CD4-positive, alpha-beta T cell (primary cell): ENCODE measurements at regions not wholly inside any gene's neighbourhood (a gene's known extent, or its start where the extent isn't known, plus 50 kb on each side); places are given as distances from the start of the nearest gene placed in this dataset.

Source experiments
- ATAC-seq: fragments of 200-7000 bp; cut with Tn5 transposase; one replicate; pipeline ENCODE4 v1.10.0; 2022; ENCODE audit warnings: mild to moderate bottlenecking; ENCODE audit not compliant: poor library complexity
- CTCF ChIA-PET: fragments of 350-600 bp; sonication (Branson Sonifier 250); formaldehyde crosslinking; loops from one replicate; lab custom pipeline; 2021; ENCODE audit warnings: antibody characterized with exemption, inconsistent platforms; lab: Charles Lee
- POLR2A ChIA-PET: fragments of 350-600 bp; sonication (Branson Sonifier 250); formaldehyde crosslinking; loops from one replicate; lab custom pipeline; 2021; ENCODE audit warnings: antibody characterized with exemption, inconsistent platforms; lab: Charles Lee
- DNase-seq, 14 experiments: peaks; one replicate each; pipeline ENCODE4 v3.0.0-alpha.2; 2013 to 2020; ENCODE audit warnings: mixed read lengths in 2 of 14
- H3K27ac ChIP-seq, 2 donors: one replicate each; pipeline versions ENCODE4 v1.5.1 to v1.7.0; 2013; ENCODE audit warnings: low read length in 2 of 2, low read depth in 1 of 2, mild to moderate bottlenecking in 1 of 2
- H3K27me3 ChIP-seq, 2 experiments: 1 replicate in 1 of 2; 2 replicates in 1 of 2; pipeline versions ENCODE4 v1.6.1 to v1.7.0; 2013; ENCODE audit warnings: low read length in 2 of 2, control low read depth in 1 of 2, mild to moderate bottlenecking in 1 of 2, moderate library complexity in 1 of 2; ENCODE audit not compliant: insufficient read depth in 2 of 2, control insufficient read depth in 1 of 2
- H3K36me3 ChIP-seq: one replicate; pipeline ENCODE4 v1.6.1; 2013; ENCODE audit warnings: low read length, control low read depth; ENCODE audit not compliant: insufficient read depth
- H3K4me1 ChIP-seq: one replicate; pipeline ENCODE4 v1.6.1; 2013; ENCODE audit warnings: low read length, control low read depth; ENCODE audit not compliant: insufficient read depth
- H3K4me3 ChIP-seq: one replicate; pipeline ENCODE4 v1.5.1; 2013; ENCODE audit warnings: mild to moderate bottlenecking, low read length, moderate library complexity
- H3K9me3 ChIP-seq, 2 experiments: 1 replicate in 1 of 2; 2 replicates in 1 of 2; pipeline versions ENCODE4 v1.6.1 to v1.7.0; 2013; ENCODE audit warnings: low read length in 2 of 2, mild to moderate bottlenecking in 2 of 2, control low read depth in 1 of 2, moderate library complexity in 1 of 2; ENCODE audit not compliant: control insufficient read depth in 1 of 2, insufficient read depth in 1 of 2
- H3K27ac Mint-ChIP-seq: one replicate; pipeline ENCODE4 v1.8.0; 2020; ENCODE audit warnings: mixed read lengths
- H3K27me3 Mint-ChIP-seq: one replicate; pipeline ENCODE4 v1.8.0; 2021; ENCODE audit warnings: mixed read lengths
- H3K36me3 Mint-ChIP-seq: one replicate; pipeline ENCODE4 v1.8.0; 2021; ENCODE audit warnings: low read depth, mixed read lengths
- H3K4me1 Mint-ChIP-seq: one replicate; pipeline ENCODE4 v1.8.0; 2021; ENCODE audit warnings: low read depth, mixed read lengths
- H3K4me3 Mint-ChIP-seq: one replicate; pipeline ENCODE4 v1.8.0; 2020; ENCODE audit warnings: mild to moderate bottlenecking, mixed read lengths
- H3K9me3 Mint-ChIP-seq: one replicate; pipeline ENCODE4 v1.8.0; 2020; ENCODE audit warnings: mixed read lengths
- intact Hi-C, 2 experiments: fragments of 100-400 bp; cut with DNase I in 1 of 2; cut with micrococcal nuclease in 1 of 2; formaldehyde crosslinking; loops; one replicate each; pipeline versions ENCODE4 v1.15.1 to v1.9.0; 2023 to 2025; cut with DNase I, micrococcal nuclease
- TF ChIP-seq, protein P1 (sequence below): fragments of 200-600 bp; IDR thresholded peaks from one replicate; pipeline ENCODE4 v1.8.0; 2022; ENCODE audit warnings: antibody characterized with exemption, mild to moderate bottlenecking

DNA sequence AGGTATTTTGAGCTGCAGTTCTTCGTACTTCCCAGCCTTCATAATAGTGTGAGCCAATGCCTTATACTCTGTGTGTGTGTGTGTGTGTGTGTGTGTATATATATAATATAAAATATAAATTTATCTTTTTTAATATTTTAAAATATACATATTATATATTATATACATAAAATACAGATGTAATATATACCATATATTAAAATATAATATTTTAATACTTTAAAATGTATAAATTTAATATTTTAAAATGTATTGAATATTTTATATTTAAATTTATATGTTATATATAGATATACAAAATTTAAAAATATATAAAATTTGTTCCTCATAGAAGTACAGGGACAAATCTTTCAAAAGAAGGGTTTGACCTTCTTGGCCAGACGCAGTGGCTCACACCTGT, 53.7 kb upstream of the CARD18 start:
- intact Hi-C loops = no loop called here
- Mint-ChIP-seq H3K4me1 (no peaks in the 10 kb centered on the region), H3K9me3 (no peaks in the 10 kb centered on the region), H3K4me3 (no peak overlapping the region), H3K27me3 (no peaks in the 10 kb centered on the region), H3K36me3 (no peaks in the 10 kb centered on the region), H3K27ac (no peak overlapping the region)
- ATAC-seq (no peak), DNase-seq (no peak)
- H3K36me3 ChIP-seq = no peaks in the 10 kb centered on the region
- TF ChIP-seq, protein P1, sequence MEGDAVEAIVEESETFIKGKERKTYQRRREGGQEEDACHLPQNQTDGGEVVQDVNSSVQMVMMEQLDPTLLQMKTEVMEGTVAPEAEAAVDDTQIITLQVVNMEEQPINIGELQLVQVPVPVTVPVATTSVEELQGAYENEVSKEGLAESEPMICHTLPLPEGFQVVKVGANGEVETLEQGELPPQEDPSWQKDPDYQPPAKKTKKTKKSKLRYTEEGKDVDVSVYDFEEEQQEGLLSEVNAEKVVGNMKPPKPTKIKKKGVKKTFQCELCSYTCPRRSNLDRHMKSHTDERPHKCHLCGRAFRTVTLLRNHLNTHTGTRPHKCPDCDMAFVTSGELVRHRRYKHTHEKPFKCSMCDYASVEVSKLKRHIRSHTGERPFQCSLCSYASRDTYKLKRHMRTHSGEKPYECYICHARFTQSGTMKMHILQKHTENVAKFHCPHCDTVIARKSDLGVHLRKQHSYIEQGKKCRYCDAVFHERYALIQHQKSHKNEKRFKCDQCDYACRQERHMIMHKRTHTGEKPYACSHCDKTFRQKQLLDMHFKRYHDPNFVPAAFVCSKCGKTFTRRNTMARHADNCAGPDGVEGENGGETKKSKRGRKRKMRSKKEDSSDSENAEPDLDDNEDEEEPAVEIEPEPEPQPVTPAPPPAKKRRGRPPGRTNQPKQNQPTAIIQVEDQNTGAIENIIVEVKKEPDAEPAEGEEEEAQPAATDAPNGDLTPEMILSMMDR = no peak
- H3K27me3 ChIP-seq = no peaks in the 10 kb centered on the region
- no peaks in the 10 kb centered on the region for H3K4me1 ChIP-seq
- ChIA-PET CTCF (no interaction called here), POLR2A (no interaction called here)
- no peak overlapping the region for H3K4me3 ChIP-seq
- H3K9me3 ChIP-seq = no peaks in the 10 kb centered on the region
- H3K27ac ChIP-seq = no peak overlapping the region

DNA sequence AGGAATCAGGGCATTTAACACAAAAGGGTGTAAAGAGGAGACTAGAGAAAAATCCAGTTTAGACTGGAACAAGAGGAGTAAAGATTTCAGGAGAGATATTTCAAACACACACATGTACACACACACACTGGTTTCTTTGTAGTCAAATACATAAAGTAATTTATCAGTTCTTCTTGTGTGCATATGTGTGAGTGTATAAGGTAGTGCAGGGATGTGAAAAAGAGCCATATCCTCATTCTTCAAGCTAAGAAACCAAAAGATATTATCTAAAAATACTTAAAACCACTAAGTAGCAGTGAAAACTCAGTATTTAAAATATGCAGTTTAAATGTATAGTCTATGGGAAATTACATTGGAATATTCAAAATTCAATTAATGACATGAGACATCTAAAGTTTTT, 52.5 kb upstream of the CARD18 start:
- no peak overlapping the region for H3K4me3 ChIP-seq
- H3K4me1 Mint-ChIP-seq = no peaks in the 10 kb centered on the region
- H3K36me3 ChIP-seq = no peaks in the 10 kb centered on the region
- no peak overlapping the region for H3K27ac Mint-ChIP-seq
- no peaks in the 10 kb centered on the region for H3K27me3 ChIP-seq
- no peak overlapping the region for H3K4me3 Mint-ChIP-seq
- no peaks in the 10 kb centered on the region for H3K36me3 Mint-ChIP-seq
- peaks cover 2% of the 10 kb centered on the region for H3K27me3 Mint-ChIP-seq
- intact Hi-C loops = no loop called here
- POLR2A ChIA-PET = no interaction called here
- no peaks in the 10 kb centered on the region for H3K9me3 ChIP-seq
- CTCF ChIA-PET = no interaction called here
- no peaks in the 10 kb centered on the region for H3K4me1 ChIP-seq
- TF ChIP-seq, protein P1 = no peak
- no peak for DNase-seq
- no peak for ATAC-seq
- H3K27ac ChIP-seq = no peak overlapping the region
- H3K9me3 Mint-ChIP-seq = no peaks in the 10 kb centered on the region

DNA sequence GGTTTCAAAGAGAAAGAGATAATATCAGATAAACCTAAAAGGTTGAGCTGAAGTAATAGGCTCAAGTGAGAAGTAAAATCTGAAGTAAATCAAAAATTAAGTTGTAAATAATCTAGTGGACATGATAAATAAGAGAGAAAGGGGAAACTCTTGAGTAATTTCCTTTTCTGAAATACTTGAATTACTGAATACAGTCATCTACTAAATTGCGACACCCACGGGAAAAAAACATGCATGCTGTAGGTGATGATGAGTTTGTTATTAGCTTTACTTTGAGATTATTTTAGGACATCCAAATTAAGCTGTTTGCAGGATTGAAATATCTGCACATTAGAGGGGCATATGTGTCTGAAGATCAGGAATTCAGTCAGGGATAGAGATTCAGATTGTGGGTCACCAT, 50.0 kb upstream of the CARD18 start:
- H3K4me1 ChIP-seq = no peaks in the 10 kb centered on the region
- ATAC-seq (no peak), DNase-seq (peak in 3 of 14 experiments; percentile 7 to 62 (median 51))
- TF ChIP-seq, protein P1 = no peak
- H3K4me3 Mint-ChIP-seq = no peak overlapping the region
- H3K36me3 Mint-ChIP-seq = no peaks in the 10 kb centered on the region
- POLR2A ChIA-PET = no interaction called here
- no peaks in the 10 kb centered on the region for H3K4me1 Mint-ChIP-seq
- no peak overlapping the region for H3K27ac ChIP-seq
- peaks cover 6% of the 10 kb centered on the region for H3K27me3 Mint-ChIP-seq
- no peak overlapping the region for H3K27ac Mint-ChIP-seq
- no peaks in the 10 kb centered on the region for H3K36me3 ChIP-seq
- no peaks in the 10 kb centered on the region for H3K27me3 ChIP-seq
- no peaks in the 10 kb centered on the region for H3K9me3 Mint-ChIP-seq
- H3K4me3 ChIP-seq = no peak overlapping the region
- intact Hi-C loops = no loop called here
- CTCF ChIA-PET = no interaction called here
- H3K9me3 ChIP-seq = no peaks in the 10 kb centered on the region
